GM19467 (cell line): ENCODE measurements at regions not wholly inside any gene's neighbourhood (a gene's known extent, or its start where the extent isn't known, plus 50 kb on each side); places are given as distances from the start of the nearest gene placed in this dataset.
"Not testable (repeated sequence)": the region's sequence is repeated elsewhere in the genome, so short reads cannot be mapped to it uniquely, and the experiment has no call there.

Source experiments
- ATAC-seq: cut with Tn5 transposase; IDR thresholded peaks from one replicate; pipeline ENCODE4 v1.9.1; 2021; ENCODE audit warnings: mild to moderate bottlenecking, moderate library complexity; ENCODE audit not compliant: unreplicated experiment

- no peak for ATAC-seq
These were observed 140.9 kb upstream of the XPO1 start for GRCh38 chr2:61679096-61679495.

DNA sequence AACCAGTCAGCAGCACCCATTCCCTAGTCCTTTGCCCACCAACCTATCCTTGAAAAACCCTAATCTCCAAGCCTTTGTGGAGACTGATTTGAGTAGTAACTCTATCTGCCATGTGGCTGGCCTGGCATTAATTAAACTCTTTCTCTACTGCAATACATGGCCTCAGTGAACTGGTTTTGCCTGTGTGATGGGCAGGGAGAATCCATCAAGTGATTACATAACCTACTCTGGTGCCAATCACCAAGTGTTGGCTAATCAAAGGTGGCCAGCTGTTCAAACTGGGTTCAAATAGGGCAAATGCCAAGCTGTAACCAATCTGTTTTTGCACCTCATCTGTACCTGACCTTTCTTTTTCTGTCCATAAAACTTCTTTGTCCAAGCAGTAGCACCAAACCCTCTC lies 139.8 kb upstream of the XPO1 start:
- ATAC-seq, result no peak

GRCh38 chr2:61677306-61677705 lies 139.2 kb upstream of the XPO1 start:
- ATAC-seq, result no peak

GRCh38 chr2:61675204-61675603 lies 137.0 kb upstream of the XPO1 start:
- ATAC-seq, result no peak

DNA sequence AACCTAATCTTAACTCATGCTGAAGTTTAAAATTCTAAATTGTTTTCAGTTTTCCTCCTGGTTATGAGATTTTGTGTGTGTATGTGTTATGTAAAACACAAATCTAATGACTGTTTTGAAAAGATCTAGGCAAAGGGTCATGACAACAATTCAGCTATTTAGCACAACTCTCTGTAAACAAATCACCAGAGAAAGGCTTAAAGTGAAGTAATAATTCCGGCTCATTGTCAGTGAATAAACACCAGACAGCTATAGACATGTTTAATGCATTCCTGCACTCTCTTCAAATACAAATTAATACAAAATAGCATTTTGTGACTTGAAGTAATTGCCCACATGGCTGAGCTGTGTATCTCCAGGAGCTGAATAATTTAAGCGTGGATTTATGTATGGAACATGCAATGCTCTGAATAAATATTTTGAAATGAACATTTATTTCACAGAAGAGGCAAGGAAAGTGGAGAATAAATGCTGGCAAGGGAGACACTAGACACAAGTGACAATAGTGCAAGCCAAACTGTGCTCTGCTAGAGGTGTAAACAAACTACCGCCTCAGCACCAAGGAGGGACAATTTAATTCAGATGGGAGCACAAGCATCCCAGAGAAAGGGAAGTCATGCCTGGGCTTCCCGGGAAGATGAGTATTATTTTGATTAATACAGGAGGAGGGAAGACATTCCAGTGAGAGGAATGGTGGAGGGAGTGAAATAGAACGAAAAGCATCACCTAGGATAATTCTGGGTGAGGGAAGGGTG lies 133.6 kb upstream of the XPO1 start:
- no peak for ATAC-seq

GRCh38 chr2:61670591-61671501 lies 132.7 kb upstream of the XPO1 start:
- no peak for ATAC-seq

GRCh38 chr2:61664190-61664589 lies 126.0 kb upstream of the XPO1 start:
- no peak for ATAC-seq

DNA sequence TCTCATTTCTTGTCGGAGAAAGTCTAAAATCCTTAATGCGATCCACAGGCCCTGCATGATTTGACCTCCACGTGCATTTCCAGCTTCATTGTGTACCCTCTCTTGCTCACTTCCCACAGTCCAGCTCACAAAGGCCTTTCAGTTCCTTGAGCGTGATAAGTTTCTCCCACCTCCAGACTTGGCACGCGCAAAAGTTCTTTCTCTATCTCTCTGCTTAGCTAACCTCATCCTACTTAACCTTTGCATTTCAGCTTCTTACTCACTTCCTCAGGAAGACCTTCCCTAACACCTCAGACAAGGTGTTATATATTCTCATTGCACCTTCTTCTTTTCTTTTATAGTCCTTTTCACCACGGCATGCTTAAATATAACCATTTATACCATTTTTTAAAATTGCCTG lies 124.8 kb upstream of the XPO1 start:
- ATAC-seq, result no peak

- no peak for ATAC-seq
These were observed 122.6 kb upstream of the XPO1 start for GRCh38 chr2:61660511-61661388.

DNA sequence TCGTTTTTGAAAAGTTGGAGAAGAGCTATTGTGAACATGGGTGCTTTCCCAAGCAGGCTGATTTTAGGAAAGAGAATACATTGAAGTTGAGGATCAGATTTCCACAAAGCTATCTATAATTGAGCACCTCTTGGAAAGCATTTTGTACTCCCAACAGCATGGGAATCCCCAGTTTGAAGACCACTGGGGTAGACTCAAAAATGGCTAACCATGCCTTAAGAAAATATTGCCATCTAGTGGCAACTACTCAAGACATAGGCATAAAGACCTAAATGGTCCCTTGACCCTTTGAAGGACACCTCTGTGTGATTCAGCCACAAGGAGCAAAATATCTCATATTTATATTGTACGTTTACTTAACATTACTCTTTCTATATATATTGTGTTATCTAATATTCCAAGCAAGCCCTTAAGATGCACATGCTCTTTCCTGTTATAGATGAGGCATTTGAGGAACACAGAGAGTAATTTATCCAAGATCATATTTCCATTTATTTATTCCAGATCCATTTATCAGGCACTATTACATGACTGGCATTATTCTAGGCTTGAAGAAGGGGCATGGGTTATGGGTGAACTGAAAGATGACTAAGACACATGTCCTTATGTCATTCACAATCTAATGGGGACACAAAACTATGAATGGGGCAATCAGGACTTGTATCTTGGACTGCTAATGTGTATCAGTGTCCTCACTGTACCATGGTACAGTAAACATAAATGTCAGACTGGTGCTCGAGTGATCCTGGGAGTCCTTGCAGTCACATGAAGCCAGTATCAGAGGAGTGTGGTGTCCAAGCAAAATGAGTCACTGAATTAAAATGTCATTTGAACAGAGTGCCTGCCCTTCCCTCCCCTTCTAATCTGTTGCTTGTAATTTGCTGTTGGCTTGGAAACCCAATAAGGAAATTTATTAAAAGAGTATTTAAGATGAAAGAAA lies 121.0 kb upstream of the XPO1 start:
- no peak for ATAC-seq

GRCh38 chr2:61649946-61650345 lies 111.8 kb upstream of the XPO1 start:
- not testable (repeated sequence) for ATAC-seq

DNA sequence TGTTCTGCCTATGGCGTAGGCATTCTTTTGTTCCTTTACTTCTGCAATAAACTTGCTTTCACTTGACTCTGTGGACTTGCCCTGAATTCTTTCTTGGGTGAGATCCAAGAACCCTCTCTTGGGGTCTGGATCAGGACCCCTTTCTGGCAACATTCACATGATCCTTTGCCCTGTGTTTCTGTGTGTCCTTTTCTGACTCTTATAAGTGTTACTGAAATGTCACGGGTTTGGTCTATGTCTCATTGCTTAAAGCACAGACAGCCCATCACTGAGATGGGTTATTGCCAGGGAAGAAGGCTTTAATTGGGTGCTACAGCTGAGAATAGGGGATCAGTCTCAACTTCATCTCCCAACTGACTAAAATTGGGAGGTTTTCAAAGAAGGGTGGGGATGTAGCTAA lies 110.9 kb upstream of the XPO1 start:
- no peak for ATAC-seq

DNA sequence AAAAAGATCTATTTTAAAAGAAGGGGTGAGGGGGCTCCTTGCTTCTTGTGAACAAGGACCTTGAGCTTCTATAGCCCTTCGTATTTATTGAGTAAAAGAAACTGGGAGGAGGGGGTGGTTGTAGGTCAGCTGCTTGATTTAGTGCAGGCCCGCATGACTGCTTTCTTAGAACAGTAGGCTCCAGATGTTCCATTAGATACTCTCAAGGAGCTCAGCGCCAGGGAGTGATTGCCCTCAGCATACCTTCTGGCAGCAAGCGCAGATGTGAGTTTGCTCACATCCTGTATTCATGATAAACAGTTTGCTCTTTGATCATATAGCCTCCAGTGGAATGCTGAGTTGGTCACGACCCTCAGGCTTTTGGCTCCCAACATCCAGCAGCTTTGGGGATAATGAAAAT lies 108.9 kb upstream of the XPO1 start:
- ATAC-seq, result no peak

- ATAC-seq, result no peak
These were observed 107.8 kb upstream of the XPO1 start for GRCh38 chr2:61645911-61646310.

- not testable (repeated sequence) for ATAC-seq
These were observed 105.0 kb upstream of the XPO1 start for GRCh38 chr2:61643153-61643552.

- ATAC-seq, result no peak
These were observed 102.2 kb upstream of the XPO1 start for GRCh38 chr2:61640406-61640805.

- no peak for ATAC-seq
These were observed 101.6 kb upstream of the XPO1 start for GRCh38 chr2:61639721-61640120.

GRCh38 chr2:61636686-61637085 lies 98.5 kb upstream of the XPO1 start:
- ATAC-seq, result no peak

DNA sequence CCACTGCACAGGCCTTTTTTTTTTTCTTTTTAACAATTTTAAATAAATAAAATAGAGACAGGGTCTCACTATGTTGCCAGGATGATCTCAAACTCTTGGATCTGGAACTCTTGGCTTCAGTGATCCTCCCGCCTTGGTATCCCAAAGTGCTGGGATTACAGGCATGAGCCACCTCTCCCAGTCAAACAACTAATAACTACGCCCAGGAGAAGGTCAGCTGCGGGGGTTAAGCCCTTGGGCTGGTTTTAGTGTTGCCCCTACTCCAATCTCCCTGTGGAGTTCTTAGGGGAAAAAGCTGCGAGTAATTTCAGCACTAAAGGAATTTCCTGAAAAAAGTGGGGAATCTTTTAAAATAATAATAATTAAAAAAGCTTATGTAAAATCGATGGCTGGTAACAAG lies 96.4 kb upstream of the XPO1 start:
- ATAC-seq, result no peak

DNA sequence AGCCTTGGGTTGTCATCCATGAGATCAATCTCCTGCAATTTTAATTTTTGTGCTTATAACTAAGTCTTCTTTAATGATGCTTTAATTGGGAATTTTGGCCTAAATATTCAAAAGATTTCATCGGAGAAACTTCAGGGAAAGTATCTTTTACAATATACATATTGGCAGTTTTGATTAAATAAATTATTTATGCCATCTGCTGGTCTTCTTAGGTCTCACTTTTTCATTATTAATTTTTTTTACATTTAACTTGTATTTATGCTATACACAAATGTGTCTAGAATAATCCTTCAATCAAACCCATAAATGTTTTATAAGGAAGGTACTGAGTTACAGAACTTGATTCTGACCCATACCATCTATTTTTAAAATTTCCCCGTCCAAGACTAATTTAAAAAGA lies 95.1 kb upstream of the XPO1 start:
- ATAC-seq, result no peak
